SK-N-MC (cell line): ENCODE measurements at regions not wholly inside any gene's neighbourhood (a gene's known extent, or its start where the extent isn't known, plus 50 kb on each side); places are given as distances from the start of the nearest gene placed in this dataset.

Experiments
- EZH2 ChIP-seq: fragments of 200-600 bp; sonication (generic); IDR thresholded peaks from one replicate; pipeline ENCODE4 v1.6.1; 2017; ENCODE audit warnings: antibody characterized with exemption
- POLR2AphosphoS5 ChIP-seq: IDR thresholded peaks from 2 replicates; pipeline ENCODE4 v1.6.1; 2012; ENCODE audit warnings: mild to moderate bottlenecking, low read depth, low read length, borderline replicate concordance

DNA sequence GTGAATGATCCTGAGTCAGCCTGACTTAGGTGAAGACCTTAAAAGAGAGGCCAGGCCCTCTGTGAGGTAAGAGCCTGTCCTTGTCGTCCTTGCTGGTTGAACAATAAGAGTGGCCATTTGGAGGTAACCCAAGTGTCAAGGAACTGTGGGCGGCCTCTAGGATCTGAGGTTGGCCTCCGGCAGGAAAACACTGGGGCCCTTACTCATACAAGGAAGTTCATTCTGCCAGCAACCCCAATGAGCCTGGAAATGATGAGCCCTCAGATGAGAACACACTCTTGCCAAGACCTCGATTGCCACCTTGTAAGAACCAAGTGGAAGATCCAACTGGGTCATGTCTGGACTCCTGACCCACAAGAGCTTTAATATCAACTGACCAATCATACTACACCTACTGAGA is 95.5 kb upstream of the LRATD1 start:
- TF ChIP-seq POLR2AphosphoS5 (no peak), EZH2 (no peak)
